H1 (cell line): ENCODE measurements at regions not wholly inside any gene's neighbourhood (a gene's known extent, or its start where the extent isn't known, plus 50 kb on each side); places are given as distances from the start of the nearest gene placed in this dataset.

Experiments
- CHD1 ChIP-seq: IDR thresholded peaks from 2 replicates; pipeline ENCODE4 v1.6.1; 2012; ENCODE audit warnings: low read depth, low read length, improper control_type of control experiment
- HDAC2 ChIP-seq, 2 experiments: fragments of 300-600 bp in 1 of 2; sonication (generic) in 1 of 2; IDR thresholded peaks; 2 replicates each; pipeline ENCODE4 v1.6.1; 2011 to 2012; ENCODE audit warnings: low read depth in 2 of 2, low read length in 2 of 2, mild to moderate bottlenecking in 2 of 2, moderate library complexity in 2 of 2, borderline replicate concordance in 1 of 2, inconsistent platforms in 1 of 2
- KDM1A ChIP-seq: fragments of 200-600, 300-600 bp; sonication (generic); IDR thresholded peaks from 2 replicates; pipeline ENCODE4 v1.7.1; 2016; ENCODE audit warnings: mild to moderate bottlenecking, low read length, borderline replicate concordance
- NANOG ChIP-seq: IDR thresholded peaks from 2 replicates; pipeline ENCODE4 v1.6.1; 2011; ENCODE audit warnings: low read length, low read depth, mild to moderate bottlenecking, inconsistent platforms; ENCODE audit not compliant: insufficient read depth, poor library complexity, severe bottlenecking
- PHF8 ChIP-seq: fragments of 200-600 bp; sonication (generic); conservative IDR thresholded peaks from 2 replicates; pipeline ENCODE4 v1.7.1; 2012; ENCODE audit warnings: low read depth, mild to moderate bottlenecking, inconsistent platforms, low read length, moderate library complexity
- POLR2AphosphoS5 ChIP-seq: IDR thresholded peaks from 2 replicates; pipeline ENCODE4 v1.6.1; 2011; ENCODE audit warnings: low read depth, low read length
- SIRT6 ChIP-seq: IDR thresholded peaks from one replicate; pipeline ENCODE4 v1.7.1; 2012; ENCODE audit warnings: low read length, inconsistent platforms
- SUZ12 ChIP-seq: fragments of 200-600 bp; sonication (generic); IDR thresholded peaks from 2 replicates; pipeline ENCODE4 v1.6.1; 2012; ENCODE audit warnings: mild to moderate bottlenecking, inconsistent platforms, low read length, moderate library complexity, mixed read lengths

GRCh38 chr22:48100685-48101417, 1338.4 kb downstream of the TBC1D22A start (continued):
- TF ChIP-seq SUZ12 = no peak
- TF ChIP-seq PHF8 = no peak
- TF ChIP-seq SIRT6 = no peak
- no peak for TF ChIP-seq CHD1
- TF ChIP-seq NANOG = no peak
- TF ChIP-seq POLR2AphosphoS5 = no peak
- TF ChIP-seq HDAC2 (IDR thresholded peaks at IDR 0.05; ENCODE audit: borderline replicate concordance in 1 of 2, low read depth in 2 of 2, low read length in 2 of 2) = no peak
- no peak for TF ChIP-seq KDM1A
